ENCODE measurements at regions not wholly inside any gene's neighbourhood (a gene's known extent, or its start where the extent isn't known, plus 50 kb on each side); places are given as distances from the start of the nearest gene placed in this dataset.

- H3K9me3 ChIP-seq (ENCODE audit: control insufficient read depth, insufficient read depth, low read depth, low read length) = no peaks in the 10 kb centered on the region
- H3K79me2 ChIP-seq (ENCODE audit: control insufficient read depth, insufficient read depth, low read length) = no peaks in the 10 kb centered on the region
- H3K36me3 ChIP-seq (ENCODE audit: control insufficient read depth, insufficient read depth, low read length) = no peaks in the 10 kb centered on the region
- peaks cover 2% of the 10 kb centered on the region for H3K4me1 ChIP-seq (ENCODE audit: control insufficient read depth, extremely low read depth, insufficient read depth, low read length)
- no peak for DNase-seq (ENCODE audit: low read depth in 2 of 2)
- H3K9ac ChIP-seq (ENCODE audit: insufficient read depth, low read length) = no peak overlapping the region
- no peak overlapping the region for H3K4me3 ChIP-seq (replicated peaks in 1 of 4; ENCODE audit: control extremely low read depth in 1 of 4, insufficient read depth in 1 of 4, low read depth in 3 of 4, low read length in 4 of 4)
- H3K27ac ChIP-seq (ENCODE audit: insufficient read depth, low read length) = no peak overlapping the region
- no peaks in the 10 kb centered on the region for H3K27me3 ChIP-seq (ENCODE audit: control insufficient read depth, insufficient read depth, low read length)
- H4K20me1 ChIP-seq (ENCODE audit: control insufficient read depth, extremely low read depth, insufficient read depth, low read length) = no peaks in the 10 kb centered on the region
- no peak overlapping the region for H3K4me2 ChIP-seq (ENCODE audit: extremely low read depth, insufficient read depth, low read length)
- TF ChIP-seq CTCF (conservative IDR thresholded peaks at IDR 0.05 in 1 of 2, IDR thresholded peaks at IDR 0.05 in 1 of 2; ENCODE audit: low read depth in 1 of 2, low read length in 2 of 2) (no peak), EZH2 (IDR thresholded peaks at IDR 0.05; ENCODE audit: low read length, missing control alignments) (no peak)
- no peak overlapping the region for H2AFZ ChIP-seq (ENCODE audit: low read length)
These were observed 163.8 kb upstream of the NCKAP5 start for GRCh38 chr2:133732059-133732458.

- TF ChIP-seq EZH2 (IDR thresholded peaks at IDR 0.05; ENCODE audit: low read length, missing control alignments) = no peak
- Histone ChIP-seq H3K36me3 (ENCODE audit: control insufficient read depth, insufficient read depth, low read length) (no peaks in the 10 kb centered on the region), H2AFZ (ENCODE audit: low read length) (no peak overlapping the region), H3K27ac (ENCODE audit: insufficient read depth, low read length) (no peak overlapping the region), H3K4me3 (replicated peaks in 1 of 4; ENCODE audit: control extremely low read depth in 1 of 4, insufficient read depth in 1 of 4, low read depth in 3 of 4, low read length in 4 of 4) (no peak overlapping the region), H3K4me2 (ENCODE audit: extremely low read depth, insufficient read depth, low read length) (no peak overlapping the region), H4K20me1 (ENCODE audit: control insufficient read depth, extremely low read depth, insufficient read depth, low read length) (no peaks in the 10 kb centered on the region), H3K27me3 (ENCODE audit: control insufficient read depth, insufficient read depth, low read length) (no peaks in the 10 kb centered on the region), H3K9me3 (ENCODE audit: control insufficient read depth, insufficient read depth, low read depth, low read length) (no peaks in the 10 kb centered on the region), H3K79me2 (ENCODE audit: control insufficient read depth, insufficient read depth, low read length) (no peaks in the 10 kb centered on the region), H3K4me1 (ENCODE audit: control insufficient read depth, extremely low read depth, insufficient read depth, low read length) (no peaks in the 10 kb centered on the region), H3K9ac (ENCODE audit: insufficient read depth, low read length) (no peak overlapping the region)
- DNase-seq (ENCODE audit: low read depth in 2 of 2) = peak in 1 of 2 donors; percentile 47
These were observed 165.0 kb upstream of the NCKAP5 start for GRCh38 chr2:133732982-133733900.

GRCh38 chr2:133733901-133734255, 165.6 kb upstream of the NCKAP5 start:
- no peak overlapping the region for H2AFZ ChIP-seq (ENCODE audit: low read length)
- peak; percentile 32 to 92 for DNase-seq (ENCODE audit: low read depth in 2 of 2)

More at GRCh38 chr2:133733901-133734255, 165.6 kb upstream of the NCKAP5 start:
- Histone ChIP-seq H3K36me3 (ENCODE audit: control insufficient read depth, insufficient read depth, low read length) (no peaks in the 10 kb centered on the region), H4K20me1 (ENCODE audit: control insufficient read depth, extremely low read depth, insufficient read depth, low read length) (no peaks in the 10 kb centered on the region), H3K9me3 (ENCODE audit: control insufficient read depth, insufficient read depth, low read depth, low read length) (no peaks in the 10 kb centered on the region), H3K4me3 (replicated peaks in 1 of 4; ENCODE audit: control extremely low read depth in 1 of 4, insufficient read depth in 1 of 4, low read depth in 3 of 4, low read length in 4 of 4) (no peak overlapping the region), H3K79me2 (ENCODE audit: control insufficient read depth, insufficient read depth, low read length) (no peaks in the 10 kb centered on the region), H3K9ac (ENCODE audit: insufficient read depth, low read length) (no peak overlapping the region), H3K4me1 (ENCODE audit: control insufficient read depth, extremely low read depth, insufficient read depth, low read length) (no peaks in the 10 kb centered on the region), H3K27ac (ENCODE audit: insufficient read depth, low read length) (no peak overlapping the region), H3K4me2 (ENCODE audit: extremely low read depth, insufficient read depth, low read length) (no peak overlapping the region), H3K27me3 (ENCODE audit: control insufficient read depth, insufficient read depth, low read length) (no peaks in the 10 kb centered on the region)
- TF ChIP-seq EZH2 (IDR thresholded peaks at IDR 0.05; ENCODE audit: low read length, missing control alignments) = no peak
